GM23338 (cell line): ENCODE measurements at regions not wholly inside any gene's neighbourhood (a gene's known extent, or its start where the extent isn't known, plus 50 kb on each side); places are given as distances from the start of the nearest gene placed in this dataset.

Source experiments
- CREB1 ChIP-seq: fragments of 250-450 bp; sonication (Bioruptor Pico); IDR thresholded peaks from 2 replicates; pipeline ENCODE4 v1.5.0; 2020; ENCODE audit warnings: low read depth, mild to moderate bottlenecking, moderate library complexity
- ETS1 ChIP-seq: IDR thresholded peaks from 2 replicates; pipeline ENCODE4 v1.6.1; 2016; ENCODE audit warnings: antibody characterized with exemption
- EZH2 ChIP-seq: fragments of 200-600 bp; sonication (generic); IDR thresholded peaks from one replicate; pipeline ENCODE4 v1.8.0; 2017; ENCODE audit warnings: antibody characterized with exemption, mild to moderate bottlenecking, low read depth; ENCODE audit not compliant: unreplicated experiment
- EZH2phosphoT487 ChIP-seq: fragments of 200-600 bp; sonication (generic); IDR thresholded peaks from one replicate; pipeline ENCODE4 v1.8.1; 2018; ENCODE audit warnings: antibody characterized with exemption; ENCODE audit not compliant: unreplicated experiment
- JUNB ChIP-seq: IDR thresholded peaks from one replicate; pipeline ENCODE4 v1.6.1; 2016; ENCODE audit warnings: antibody characterized with exemption; ENCODE audit not compliant: unreplicated experiment
- NANOG ChIP-seq: IDR thresholded peaks from 2 replicates; pipeline ENCODE4 v1.6.1; 2016; ENCODE audit warnings: antibody characterized with exemption, borderline replicate concordance
- POLR2AphosphoS5 ChIP-seq: IDR thresholded peaks from 2 replicates; pipeline ENCODE4 v1.6.1; 2016; ENCODE audit warnings: antibody characterized with exemption, low read depth
- STAT1 ChIP-seq: IDR thresholded peaks from one replicate; pipeline ENCODE4 v1.6.1; 2016; ENCODE audit warnings: antibody characterized with exemption; ENCODE audit not compliant: unreplicated experiment
- ZNF331 ChIP-seq: fragments of 250-450 bp; sonication (Bioruptor Pico); IDR thresholded peaks from 2 replicates; pipeline ENCODE4 v1.5.0; 2020; ENCODE audit warnings: low read depth, mild to moderate bottlenecking, moderate library complexity
- TF ChIP-seq, protein P1 (sequence below), 2 experiments: fragments of 200-600 bp in 1 of 2; sonication (generic) in 1 of 2; conservative IDR thresholded peaks; 2 replicates each; pipeline versions ENCODE4 v1.5.1 to v1.6.1; 2016 to 2017; ENCODE audit warnings: antibody characterized with exemption in 2 of 2, low read depth in 2 of 2, mild to moderate bottlenecking in 2 of 2, moderate library complexity in 1 of 2
- TF ChIP-seq, protein P2 (sequence below): IDR thresholded peaks from one replicate; pipeline ENCODE4 v1.6.1; 2018; ENCODE audit warnings: antibody characterized with exemption; ENCODE audit not compliant: unreplicated experiment

DNA sequence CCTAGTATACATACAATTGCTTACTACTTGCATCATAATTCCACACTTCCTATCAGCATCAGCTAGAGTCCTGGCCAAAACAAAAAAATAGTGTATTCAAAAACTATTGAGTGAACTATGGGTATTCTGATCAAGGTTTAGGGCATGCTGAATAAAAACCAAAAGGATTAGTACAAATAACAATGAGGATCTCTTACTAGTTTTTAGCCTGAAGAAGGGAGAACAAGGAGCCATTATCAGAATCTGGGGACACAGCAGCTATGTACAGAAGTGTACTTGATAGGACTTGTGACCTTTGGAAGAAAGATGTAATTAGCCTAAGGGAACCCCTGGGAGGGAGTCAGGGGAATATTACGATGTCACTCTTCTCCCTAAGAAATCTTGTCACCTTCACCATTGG lies 832.2 kb downstream of the SQOR start:
- TF ChIP-seq, protein P1, sequence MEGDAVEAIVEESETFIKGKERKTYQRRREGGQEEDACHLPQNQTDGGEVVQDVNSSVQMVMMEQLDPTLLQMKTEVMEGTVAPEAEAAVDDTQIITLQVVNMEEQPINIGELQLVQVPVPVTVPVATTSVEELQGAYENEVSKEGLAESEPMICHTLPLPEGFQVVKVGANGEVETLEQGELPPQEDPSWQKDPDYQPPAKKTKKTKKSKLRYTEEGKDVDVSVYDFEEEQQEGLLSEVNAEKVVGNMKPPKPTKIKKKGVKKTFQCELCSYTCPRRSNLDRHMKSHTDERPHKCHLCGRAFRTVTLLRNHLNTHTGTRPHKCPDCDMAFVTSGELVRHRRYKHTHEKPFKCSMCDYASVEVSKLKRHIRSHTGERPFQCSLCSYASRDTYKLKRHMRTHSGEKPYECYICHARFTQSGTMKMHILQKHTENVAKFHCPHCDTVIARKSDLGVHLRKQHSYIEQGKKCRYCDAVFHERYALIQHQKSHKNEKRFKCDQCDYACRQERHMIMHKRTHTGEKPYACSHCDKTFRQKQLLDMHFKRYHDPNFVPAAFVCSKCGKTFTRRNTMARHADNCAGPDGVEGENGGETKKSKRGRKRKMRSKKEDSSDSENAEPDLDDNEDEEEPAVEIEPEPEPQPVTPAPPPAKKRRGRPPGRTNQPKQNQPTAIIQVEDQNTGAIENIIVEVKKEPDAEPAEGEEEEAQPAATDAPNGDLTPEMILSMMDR (conservative IDR thresholded peaks at IDR 0.05; ENCODE audit: low read depth in 2 of 2): no peak
- TF ChIP-seq, protein P2, sequence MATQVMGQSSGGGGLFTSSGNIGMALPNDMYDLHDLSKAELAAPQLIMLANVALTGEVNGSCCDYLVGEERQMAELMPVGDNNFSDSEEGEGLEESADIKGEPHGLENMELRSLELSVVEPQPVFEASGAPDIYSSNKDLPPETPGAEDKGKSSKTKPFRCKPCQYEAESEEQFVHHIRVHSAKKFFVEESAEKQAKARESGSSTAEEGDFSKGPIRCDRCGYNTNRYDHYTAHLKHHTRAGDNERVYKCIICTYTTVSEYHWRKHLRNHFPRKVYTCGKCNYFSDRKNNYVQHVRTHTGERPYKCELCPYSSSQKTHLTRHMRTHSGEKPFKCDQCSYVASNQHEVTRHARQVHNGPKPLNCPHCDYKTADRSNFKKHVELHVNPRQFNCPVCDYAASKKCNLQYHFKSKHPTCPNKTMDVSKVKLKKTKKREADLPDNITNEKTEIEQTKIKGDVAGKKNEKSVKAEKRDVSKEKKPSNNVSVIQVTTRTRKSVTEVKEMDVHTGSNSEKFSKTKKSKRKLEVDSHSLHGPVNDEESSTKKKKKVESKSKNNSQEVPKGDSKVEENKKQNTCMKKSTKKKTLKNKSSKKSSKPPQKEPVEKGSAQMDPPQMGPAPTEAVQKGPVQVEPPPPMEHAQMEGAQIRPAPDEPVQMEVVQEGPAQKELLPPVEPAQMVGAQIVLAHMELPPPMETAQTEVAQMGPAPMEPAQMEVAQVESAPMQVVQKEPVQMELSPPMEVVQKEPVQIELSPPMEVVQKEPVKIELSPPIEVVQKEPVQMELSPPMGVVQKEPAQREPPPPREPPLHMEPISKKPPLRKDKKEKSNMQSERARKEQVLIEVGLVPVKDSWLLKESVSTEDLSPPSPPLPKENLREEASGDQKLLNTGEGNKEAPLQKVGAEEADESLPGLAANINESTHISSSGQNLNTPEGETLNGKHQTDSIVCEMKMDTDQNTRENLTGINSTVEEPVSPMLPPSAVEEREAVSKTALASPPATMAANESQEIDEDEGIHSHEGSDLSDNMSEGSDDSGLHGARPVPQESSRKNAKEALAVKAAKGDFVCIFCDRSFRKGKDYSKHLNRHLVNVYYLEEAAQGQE: no peak
- TF ChIP-seq ETS1 (no peak), CREB1 (CRISPR knock-in tag) (no peak), POLR2AphosphoS5 (no peak), STAT1 (no peak), EZH2 (no peak), JUNB (no peak), ZNF331 (CRISPR knock-in tag) (no peak), NANOG (no peak), EZH2phosphoT487 (no peak)
